ENCODE measurements at regions not wholly inside any gene's neighbourhood (a gene's known extent, or its start where the extent isn't known, plus 50 kb on each side); places are given as distances from the start of the nearest gene placed in this dataset.

DNA sequence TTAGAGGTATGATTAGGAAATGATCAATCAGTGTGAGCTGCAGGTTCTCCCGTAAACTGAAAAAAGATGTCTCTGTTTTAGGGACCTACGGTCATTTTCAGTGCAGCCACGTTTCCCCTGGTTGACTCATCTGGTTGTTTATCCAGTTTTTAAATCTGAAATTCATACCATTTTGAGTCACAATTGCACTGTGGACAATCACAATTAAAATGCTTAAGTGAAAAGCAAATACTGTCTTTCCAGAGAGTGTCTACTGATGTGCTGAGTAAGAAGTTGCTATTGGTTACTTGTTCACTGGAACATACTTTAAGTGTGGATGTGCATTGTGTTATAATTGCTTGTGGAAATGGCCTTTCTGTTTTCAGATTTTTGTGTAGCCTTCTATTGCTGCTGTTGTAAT lies 305.1 kb upstream of the SASH1 start:
- TF ChIP-seq, protein P1, sequence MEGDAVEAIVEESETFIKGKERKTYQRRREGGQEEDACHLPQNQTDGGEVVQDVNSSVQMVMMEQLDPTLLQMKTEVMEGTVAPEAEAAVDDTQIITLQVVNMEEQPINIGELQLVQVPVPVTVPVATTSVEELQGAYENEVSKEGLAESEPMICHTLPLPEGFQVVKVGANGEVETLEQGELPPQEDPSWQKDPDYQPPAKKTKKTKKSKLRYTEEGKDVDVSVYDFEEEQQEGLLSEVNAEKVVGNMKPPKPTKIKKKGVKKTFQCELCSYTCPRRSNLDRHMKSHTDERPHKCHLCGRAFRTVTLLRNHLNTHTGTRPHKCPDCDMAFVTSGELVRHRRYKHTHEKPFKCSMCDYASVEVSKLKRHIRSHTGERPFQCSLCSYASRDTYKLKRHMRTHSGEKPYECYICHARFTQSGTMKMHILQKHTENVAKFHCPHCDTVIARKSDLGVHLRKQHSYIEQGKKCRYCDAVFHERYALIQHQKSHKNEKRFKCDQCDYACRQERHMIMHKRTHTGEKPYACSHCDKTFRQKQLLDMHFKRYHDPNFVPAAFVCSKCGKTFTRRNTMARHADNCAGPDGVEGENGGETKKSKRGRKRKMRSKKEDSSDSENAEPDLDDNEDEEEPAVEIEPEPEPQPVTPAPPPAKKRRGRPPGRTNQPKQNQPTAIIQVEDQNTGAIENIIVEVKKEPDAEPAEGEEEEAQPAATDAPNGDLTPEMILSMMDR (IDR thresholded peaks at IDR 0.05; ENCODE audit: unreplicated experiment in 3 of 3) = no peak
- H3K9me3 Mint-ChIP-seq = no peaks in the 10 kb centered on the region
- H3K4me1 Mint-ChIP-seq = peaks cover 6% of the 10 kb centered on the region
- no peaks in the 10 kb centered on the region for H3K36me3 Mint-ChIP-seq (ENCODE audit: low read depth)
- no peak overlapping the region for H3K27ac Mint-ChIP-seq
- no peak overlapping the region for H3K4me3 Mint-ChIP-seq
- H3K27me3 Mint-ChIP-seq (ENCODE audit: low read depth) = peaks cover 6% of the 10 kb centered on the region

DNA sequence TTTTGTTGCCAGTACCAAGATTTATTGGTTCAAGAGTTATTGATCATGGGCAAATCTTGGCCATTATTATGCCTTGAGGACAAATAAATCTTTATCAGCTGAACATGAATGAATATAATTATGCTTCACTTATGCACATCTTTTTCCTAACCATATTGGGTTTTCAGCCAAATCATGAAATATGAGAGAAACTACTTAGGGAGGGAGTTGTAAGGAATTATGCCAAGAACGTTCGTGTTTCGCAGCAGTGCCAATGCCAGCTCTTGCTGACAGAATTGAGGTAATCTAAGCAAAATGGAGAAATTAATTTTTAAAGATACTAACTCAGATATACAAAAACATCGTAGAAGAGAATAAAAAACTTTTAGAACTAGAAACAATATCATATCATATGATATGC lies 301.1 kb upstream of the SASH1 start:
- TF ChIP-seq, protein P1 (IDR thresholded peaks at IDR 0.05; ENCODE audit: unreplicated experiment in 3 of 3) = no peak
- H3K9me3 Mint-ChIP-seq = peaks cover 7% of the 10 kb centered on the region
- H3K27ac Mint-ChIP-seq = no peak overlapping the region
- no peaks in the 10 kb centered on the region for H3K36me3 Mint-ChIP-seq (ENCODE audit: low read depth)
- H3K4me1 Mint-ChIP-seq = peaks cover 4% of the 10 kb centered on the region
- H3K27me3 Mint-ChIP-seq (ENCODE audit: low read depth) = peaks cover 9% of the 10 kb centered on the region
- H3K4me3 Mint-ChIP-seq = no peak overlapping the region

- Mint-ChIP-seq H3K9me3 (peaks cover 16% of the 10 kb centered on the region), H3K4me1 (peaks cover 4% of the 10 kb centered on the region), H3K27ac (no peak overlapping the region), H3K4me3 (no peak overlapping the region), H3K36me3 (ENCODE audit: low read depth) (no peaks in the 10 kb centered on the region), H3K27me3 (ENCODE audit: low read depth) (peaks cover 3% of the 10 kb centered on the region)
- TF ChIP-seq, protein P1 (IDR thresholded peaks at IDR 0.05; ENCODE audit: unreplicated experiment in 3 of 3) = no peak
These were observed 300.1 kb upstream of the SASH1 start for GRCh38 chr6:148042536-148042935.

DNA sequence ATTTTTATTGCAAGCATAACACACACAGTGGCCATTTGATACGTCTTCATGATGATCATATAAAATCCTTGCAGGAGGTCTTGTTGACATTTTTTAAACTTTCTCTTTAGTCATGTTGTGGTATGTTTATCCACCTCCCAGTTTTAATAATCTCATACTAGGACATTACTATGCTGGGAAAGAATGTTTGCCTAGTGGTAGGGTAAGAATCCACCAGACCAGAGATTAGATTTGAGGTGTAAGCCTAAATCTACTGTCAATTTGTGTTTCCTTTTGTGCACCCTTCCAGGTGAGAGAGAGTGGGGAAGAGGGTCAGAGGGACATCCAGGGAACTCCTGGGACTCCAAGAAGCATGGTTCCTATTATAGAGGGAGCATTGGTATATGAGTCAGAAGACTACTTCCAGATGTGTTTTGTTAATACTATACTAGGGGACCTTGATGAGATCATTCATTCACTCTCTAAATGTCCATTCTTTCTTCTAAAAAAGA lies 298.3 kb upstream of the SASH1 start:
- Mint-ChIP-seq H3K27me3 (ENCODE audit: low read depth) (peaks cover 3% of the 10 kb centered on the region), H3K36me3 (ENCODE audit: low read depth) (no peaks in the 10 kb centered on the region), H3K4me1 (peaks cover 4% of the 10 kb centered on the region), H3K27ac (no peak overlapping the region), H3K4me3 (no peak overlapping the region), H3K9me3 (peaks cover 20% of the 10 kb centered on the region)
- TF ChIP-seq, protein P1 (IDR thresholded peaks at IDR 0.05; ENCODE audit: unreplicated experiment in 3 of 3) = no peak

DNA sequence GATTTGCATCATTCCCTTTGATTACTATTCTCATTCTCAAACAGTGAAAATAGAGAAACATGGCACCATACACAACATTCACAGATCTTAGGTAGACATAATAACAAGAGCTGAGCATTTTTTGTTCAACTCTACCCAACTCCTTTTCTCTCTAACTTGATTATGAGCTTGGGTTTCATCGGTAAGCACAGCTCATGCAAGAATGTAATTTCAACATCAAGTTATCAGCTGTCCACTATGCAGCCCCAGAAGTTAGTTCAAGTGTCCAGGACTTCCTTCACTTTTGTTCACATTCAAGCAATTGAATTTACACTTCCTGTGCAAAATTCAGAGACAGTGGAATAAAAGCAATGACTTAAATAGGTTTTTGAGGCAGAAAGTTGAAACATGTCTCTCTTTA lies 297.7 kb upstream of the SASH1 start:
- H3K4me1 Mint-ChIP-seq = peaks cover 4% of the 10 kb centered on the region
- peaks cover 20% of the 10 kb centered on the region for H3K9me3 Mint-ChIP-seq
- no peaks in the 10 kb centered on the region for H3K36me3 Mint-ChIP-seq (ENCODE audit: low read depth)
- peaks cover 3% of the 10 kb centered on the region for H3K27me3 Mint-ChIP-seq (ENCODE audit: low read depth)
- no peak overlapping the region for H3K27ac Mint-ChIP-seq
- TF ChIP-seq, protein P1 (IDR thresholded peaks at IDR 0.05; ENCODE audit: unreplicated experiment in 3 of 3) = no peak
- no peak overlapping the region for H3K4me3 Mint-ChIP-seq

GRCh38 chr6:148053209-148053608 lies 289.4 kb upstream of the SASH1 start:
- Mint-ChIP-seq H3K27ac (no peak overlapping the region), H3K4me3 (no peak overlapping the region), H3K4me1 (no peaks in the 10 kb centered on the region), H3K27me3 (ENCODE audit: low read depth) (no peaks in the 10 kb centered on the region), H3K36me3 (ENCODE audit: low read depth) (no peaks in the 10 kb centered on the region), H3K9me3 (peaks cover 19% of the 10 kb centered on the region)
- TF ChIP-seq, protein P1 (IDR thresholded peaks at IDR 0.05; ENCODE audit: unreplicated experiment in 3 of 3) = no peak
